K562 (cell line): ENCODE measurements at regions not wholly inside any gene's neighbourhood (a gene's known extent, or its start where the extent isn't known, plus 50 kb on each side); places are given as distances from the start of the nearest gene placed in this dataset.

Experiments
- ATAC-seq: fragments of 200-7000 bp; cut with Tn5 transposase; 3 replicates; pipeline ENCODE4 v1.9.1; 2020; ENCODE audit warnings: moderate library complexity
- BruUV-seq: library from RNA; stranded (reverse); fragments of 400-500 nt; replicated peaks from 2 replicates; lab custom pipeline; 2021; lab: Mats Ljungman, UMichigan
- CTCF ChIA-PET: fragments of 300-600 bp; formaldehyde crosslinking; extraction: SDS; loops from one replicate; lab custom pipeline; 2021; ENCODE audit warnings: low intra/inter-chr PET ratio; lab: Yijun Ruan, JAX
- POLR2A ChIA-PET: fragments of 300-600, 350-650 bp; sonication (Branson Sonifier 250); formaldehyde crosslinking; extraction: SDS; loops from one replicate; lab custom pipeline; 2021; ENCODE audit warnings: antibody characterized with exemption, inconsistent platforms; lab: Yijun Ruan, JAX
- DNase-seq, 4 experiments: peaks; one replicate each; pipeline versions ENCODE4 v3.0.0 to v3.0.0-alpha.2; 2011 to 2018; ENCODE audit warnings: low spot score in 3 of 4, mixed read lengths in 3 of 4; ENCODE audit errors: extremely low read depth in 1 of 4
- FAIRE-seq: peaks from 2 replicates; lab custom pipeline; 2011; peaks lifted over from hg19 to GRCh38; lab: Jason Lieb, UNC
- H2AFZ ChIP-seq: 2 replicates; pipeline ENCODE4 v1.6.0; 2011; ENCODE audit warnings: low read depth, low read length, control low read depth, inconsistent platforms
- H3K27ac ChIP-seq: fragments of 200-600 bp; 3 replicates; pipeline ENCODE4 v1.8.0; 2011; ENCODE audit warnings: low read depth, mild to moderate bottlenecking, control low read depth, inconsistent platforms, low read length, moderate library complexity, mixed read lengths; ENCODE audit errors: extremely low read depth
- H3K27me3 ChIP-seq, 2 experiments: fragments of 300-600 bp in 1 of 2; 2 replicates in 1 of 2; 3 replicates in 1 of 2; pipeline versions ENCODE4 v1.6.0 to v1.8.0; 2011; ENCODE audit warnings: inconsistent platforms in 2 of 2, low read length in 2 of 2, mild to moderate bottlenecking in 1 of 2, mixed read lengths in 1 of 2, moderate library complexity in 1 of 2; ENCODE audit not compliant: control insufficient read depth in 2 of 2, insufficient read depth in 2 of 2
- H3K36me3 ChIP-seq: fragments of 300-600 bp; 3 replicates; pipeline ENCODE4 v1.8.0; 2011; ENCODE audit warnings: mild to moderate bottlenecking, low read length, inconsistent platforms; ENCODE audit not compliant: control insufficient read depth, insufficient read depth
- H3K4me1 ChIP-seq, 2 experiments: fragments of 200-600 bp in 1 of 2; replicated peaks in 1 of 2; 2 replicates in 1 of 2; 3 replicates in 1 of 2; pipeline versions ENCODE4 v1.5.1 to v1.8.0; 2011; ENCODE audit warnings: inconsistent platforms in 2 of 2, low read length in 2 of 2, mild to moderate bottlenecking in 1 of 2, mixed read lengths in 1 of 2, moderate library complexity in 1 of 2; ENCODE audit not compliant: control insufficient read depth in 2 of 2, insufficient read depth in 2 of 2
- H3K4me2 ChIP-seq: 2 replicates; pipeline ENCODE4 v1.6.1; 2011; ENCODE audit warnings: low read length, control low read depth, inconsistent platforms, mixed read lengths; ENCODE audit not compliant: insufficient read depth
- H3K4me3 ChIP-seq: fragments of 200-600 bp; sonication (generic), shearing (Covaris generic); 2 replicates; pipeline ENCODE4 v1.5.1; 2016; ENCODE audit warnings: control low read depth, inconsistent platforms
- H3K79me2 ChIP-seq: fragments of 200-600 bp; 3 replicates; pipeline ENCODE4 v1.8.0; 2011; ENCODE audit warnings: low read length, inconsistent platforms; ENCODE audit not compliant: control insufficient read depth, insufficient read depth
- H3K9ac ChIP-seq, 2 experiments: 2 replicates each; pipeline versions ENCODE4 v1.6.0 to v1.6.1; 2011; ENCODE audit warnings: low read depth in 2 of 2, low read length in 2 of 2, control low read depth in 1 of 2, inconsistent platforms in 1 of 2, mild to moderate bottlenecking in 1 of 2, mixed read lengths in 1 of 2; ENCODE audit not compliant: insufficient read depth in 1 of 2
- H3K9me1 ChIP-seq: one replicate; pipeline ENCODE4 v1.6.0; 2011; ENCODE audit warnings: inconsistent platforms, mild to moderate bottlenecking, low read length, moderate library complexity; ENCODE audit not compliant: control insufficient read depth, insufficient read depth
- H3K9me3 ChIP-seq: replicated peaks from 2 replicates; pipeline ENCODE4 v1.5.1; 2011; ENCODE audit warnings: low read depth, low read length, inconsistent platforms; ENCODE audit not compliant: control insufficient read depth, insufficient read depth
- H4K20me1 ChIP-seq: replicated peaks from 2 replicates; pipeline ENCODE4 v1.6.1; 2011; ENCODE audit warnings: low read length, inconsistent platforms, mixed read lengths; ENCODE audit not compliant: control insufficient read depth, insufficient read depth
- ARNT ChIP-seq, 2 experiments: fragments of 450-650 bp; IDR thresholded peaks; 2 replicates each; pipeline ENCODE4 v1.6.1; 2016; ENCODE audit warnings: mild to moderate bottlenecking in 1 of 2
- CBFB ChIP-seq: sonication (generic); formaldehyde crosslinking; IDR thresholded peaks from 2 replicates; pipeline ENCODE4 v1.4.0; 2020; ENCODE audit warnings: mild to moderate bottlenecking, missing genetic modification reagents
- HCFC1 ChIP-seq: IDR thresholded peaks from 2 replicates; pipeline ENCODE4 v1.6.1; 2012; ENCODE audit warnings: low read depth, low read length, improper control_type of control experiment
- KAT8 ChIP-seq: fragments of 450-650 bp; IDR thresholded peaks from 2 replicates; pipeline ENCODE4 v1.6.1; 2016; ENCODE audit warnings: low read depth, mild to moderate bottlenecking
- NFATC3 ChIP-seq: fragments of 450-650 bp; IDR thresholded peaks from 2 replicates; pipeline ENCODE4 v1.6.1; 2017; ENCODE audit warnings: mild to moderate bottlenecking
- NR1H2 ChIP-seq: sonication (generic); formaldehyde crosslinking; IDR thresholded peaks from 2 replicates; pipeline ENCODE4 v1.4.0; 2020; ENCODE audit warnings: mild to moderate bottlenecking, missing genetic modification reagents
- NR2C2 ChIP-seq, 2 experiments: fragments of 200-800 bp in 1 of 2; sonication (Bioruptor generic) in 1 of 2; sonication (generic) in 1 of 2; formaldehyde crosslinking in 1 of 2; IDR thresholded peaks; 2 replicates each; pipeline versions ENCODE4 v1.6.1 to v1.8.0; 2016 to 2022; ENCODE audit warnings: mild to moderate bottlenecking in 1 of 2, missing compliant biosample characterization in 1 of 2, missing genetic modification characterization in 1 of 2, missing genetic modification reagents in 1 of 2
- POLR3A ChIP-seq: IDR thresholded peaks from 2 replicates; pipeline ENCODE4 v1.6.1; 2011; ENCODE audit warnings: borderline replicate concordance, mild to moderate bottlenecking, moderate library complexity; ENCODE audit not compliant: insufficient read length, insufficient read depth; ENCODE audit errors: extremely low read depth
- USF2 ChIP-seq: sonication (generic); formaldehyde crosslinking; IDR thresholded peaks from 2 replicates; pipeline ENCODE4 v1.5.0; 2020; ENCODE audit warnings: missing genetic modification reagents
- ZFP36 ChIP-seq: fragments of 150-350 bp; IDR thresholded peaks from 2 replicates; pipeline ENCODE4 v1.6.1; 2018; ENCODE audit warnings: low read length, low read depth; ENCODE audit not compliant: partially characterized antibody
- ZNF609 ChIP-seq: sonication (generic); formaldehyde crosslinking; IDR thresholded peaks from 2 replicates; pipeline ENCODE4 v1.8.1; 2023; ENCODE audit warnings: missing genetic modification reagents, mild to moderate bottlenecking, borderline replicate concordance
- WGBS: fragments of 100-300 bp; shearing (Covaris generic); methylation state at CpG from one replicate; pipeline ENCODE4 v1.1.6; 2016; ENCODE audit warnings: low coverage, mixed read lengths; ENCODE audit not compliant: insufficient coverage; ENCODE audit errors: missing lambda C conversion rate; 5-methylcytosine and 5-hydroxymethylcytosine counted together
- in situ Hi-C: fragments of 300-500 bp; cut with MboI; formaldehyde crosslinking; loops from 4 replicates; pipeline ENCODE4 v1.15.0; 2018; ENCODE audit warnings: inconsistent platforms, mixed read lengths
- intact Hi-C: fragments of 100-400 bp; cut with micrococcal nuclease; formaldehyde crosslinking; loops from 2 replicates; pipeline ENCODE4 v1.14.2; 2022

GRCh38 chr14:37729218-37729617 is 133.8 kb downstream of the TTC6 start:
- FAIRE-seq (no peak), DNase-seq (no peak), ATAC-seq (no peak)
- no peak overlapping the region for H3K27ac ChIP-seq
- H2AFZ ChIP-seq, result no peak overlapping the region
- BruUV-seq, result no TSS peak
- no peaks in the 10 kb centered on the region for H3K9me3 ChIP-seq
- no peak overlapping the region for H3K4me3 ChIP-seq
- no peaks in the 10 kb centered on the region for H3K79me2 ChIP-seq
- TF ChIP-seq NFATC3 (no peak), POLR3A (no peak), NR1H2 (CRISPR knock-in tag) (no peak)
- in situ Hi-C loops, result no loop called here
- H3K4me2 ChIP-seq, result no peak overlapping the region
- intact Hi-C loops, result no loop called here
- no peaks in the 10 kb centered on the region for H4K20me1 ChIP-seq
- WGBS, result 0% methylated on average over 2 of the region's 2 CpGs
- H3K36me3 ChIP-seq, result no peaks in the 10 kb centered on the region
- no peak overlapping the region for H3K9ac ChIP-seq
- no peaks in the 10 kb centered on the region for H3K4me1 ChIP-seq
- H3K9me1 ChIP-seq, result no peaks in the 10 kb centered on the region
- no peaks in the 10 kb centered on the region for H3K27me3 ChIP-seq
- CTCF ChIA-PET, result no interaction called here
- POLR2A ChIA-PET, result interaction anchor here (0.6 to 1.2 kb wide), 2 partner anchors 8 to 1134 kb away, joined by 3 to 6 read pairs; no protein-coding TSS in a partner anchor

- H2AFZ ChIP-seq, result no peak overlapping the region
- no peak overlapping the region for H3K4me2 ChIP-seq
- CTCF ChIA-PET, result no interaction called here
- no peaks in the 10 kb centered on the region for H3K36me3 ChIP-seq
- intact Hi-C loops, result no loop called here
- H3K27ac ChIP-seq, result no peak overlapping the region
- no peaks in the 10 kb centered on the region for H3K27me3 ChIP-seq
- no peak overlapping the region for H3K9ac ChIP-seq
- no peaks in the 10 kb centered on the region for H3K9me3 ChIP-seq
- FAIRE-seq (no peak), ATAC-seq (no peak), DNase-seq (no peak)
- H3K9me1 ChIP-seq, result no peaks in the 10 kb centered on the region
- no TSS peak for BruUV-seq
- H4K20me1 ChIP-seq, result no peaks in the 10 kb centered on the region
- POLR2A ChIA-PET, result no interaction called here
- no peak overlapping the region for H3K4me3 ChIP-seq
- H3K4me1 ChIP-seq, result no peaks in the 10 kb centered on the region
- 7% methylated on average over 4 of the region's 4 CpGs for WGBS
- in situ Hi-C loops, result no loop called here
- no peaks in the 10 kb centered on the region for H3K79me2 ChIP-seq
- TF ChIP-seq ARNT (IDR thresholded peaks at IDR 0.05) (no peak), HCFC1 (no peak), KAT8 (no peak), NR2C2 (CRISPR knock-in tag; IDR thresholded peaks at IDR 0.05) (no peak), NR2C2 (tag; IDR thresholded peaks at IDR 0.05) (no peak), USF2 (CRISPR knock-in tag) (no peak), ZNF609 (CRISPR knock-in tag) (no peak), ZFP36 (no peak), CBFB (no peak)
Measured at GRCh38 chr14:37731094-37731493, 135.7 kb downstream of the TTC6 start.
